Keratinocyte (primary cell): ENCODE measurements at regions not wholly inside any gene's neighbourhood (a gene's known extent, or its start where the extent isn't known, plus 50 kb on each side); places are given as distances from the start of the nearest gene placed in this dataset.

ENCODE experiments used
- EZH2 ChIP-seq: IDR thresholded peaks from one replicate; pipeline ENCODE4 v1.6.1; 2012; ENCODE audit warnings: inconsistent platforms, mild to moderate bottlenecking, low read length, moderate library complexity
- TF ChIP-seq, protein P1 (sequence below), 3 experiments: IDR thresholded peaks in 1 of 3; conservative IDR thresholded peaks in 1 of 3; optimal IDR thresholded peaks in 1 of 3; 2 replicates in 2 of 3; 3 replicates in 1 of 3; pipeline versions ENCODE3 to v1.5.1; 2011; ENCODE audit warnings: low read length in 3 of 3, mild to moderate bottlenecking in 3 of 3, moderate library complexity in 2 of 3, control low read depth in 1 of 3, inconsistent platforms in 1 of 3; ENCODE audit not compliant: insufficient read depth in 2 of 3; ENCODE audit errors: extremely low read depth in 1 of 3

DNA sequence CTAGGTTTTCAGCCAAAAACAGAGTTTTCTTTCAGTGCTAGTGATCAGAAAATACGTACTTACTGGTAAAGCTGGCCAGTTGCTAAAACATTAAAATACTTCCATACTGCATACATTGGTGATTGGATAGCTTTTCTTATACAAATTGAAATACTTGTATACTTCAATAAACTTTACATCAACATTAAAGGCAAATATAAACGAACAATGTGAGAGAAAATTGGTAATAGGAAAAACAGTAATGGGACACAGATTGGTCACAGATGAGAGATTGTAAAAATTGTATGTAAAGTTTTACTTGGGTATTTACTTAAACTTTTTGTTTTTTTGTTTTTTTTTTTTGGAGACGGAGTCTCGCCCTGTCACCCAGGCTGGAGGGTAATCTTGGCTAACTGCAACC, 391.7 kb downstream of the TFEC start:
- TF ChIP-seq, protein P1, sequence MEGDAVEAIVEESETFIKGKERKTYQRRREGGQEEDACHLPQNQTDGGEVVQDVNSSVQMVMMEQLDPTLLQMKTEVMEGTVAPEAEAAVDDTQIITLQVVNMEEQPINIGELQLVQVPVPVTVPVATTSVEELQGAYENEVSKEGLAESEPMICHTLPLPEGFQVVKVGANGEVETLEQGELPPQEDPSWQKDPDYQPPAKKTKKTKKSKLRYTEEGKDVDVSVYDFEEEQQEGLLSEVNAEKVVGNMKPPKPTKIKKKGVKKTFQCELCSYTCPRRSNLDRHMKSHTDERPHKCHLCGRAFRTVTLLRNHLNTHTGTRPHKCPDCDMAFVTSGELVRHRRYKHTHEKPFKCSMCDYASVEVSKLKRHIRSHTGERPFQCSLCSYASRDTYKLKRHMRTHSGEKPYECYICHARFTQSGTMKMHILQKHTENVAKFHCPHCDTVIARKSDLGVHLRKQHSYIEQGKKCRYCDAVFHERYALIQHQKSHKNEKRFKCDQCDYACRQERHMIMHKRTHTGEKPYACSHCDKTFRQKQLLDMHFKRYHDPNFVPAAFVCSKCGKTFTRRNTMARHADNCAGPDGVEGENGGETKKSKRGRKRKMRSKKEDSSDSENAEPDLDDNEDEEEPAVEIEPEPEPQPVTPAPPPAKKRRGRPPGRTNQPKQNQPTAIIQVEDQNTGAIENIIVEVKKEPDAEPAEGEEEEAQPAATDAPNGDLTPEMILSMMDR (optimal IDR thresholded peaks at IDR 0.05 in 1 of 3, IDR thresholded peaks at IDR 0.05 in 1 of 3, conservative IDR thresholded peaks at IDR 0.05 in 1 of 3; ENCODE audit: extremely low read depth in 1 of 3, insufficient read depth in 2 of 3, low read length in 3 of 3) = no peak
- no peak for TF ChIP-seq EZH2
